K562 (cell line): ENCODE measurements at regions not wholly inside any gene's neighbourhood (a gene's known extent, or its start where the extent isn't known, plus 50 kb on each side); places are given as distances from the start of the nearest gene placed in this dataset.

Experiments used
- ATAC-seq: fragments of 200-7000 bp; cut with Tn5 transposase; 3 replicates; pipeline ENCODE4 v1.9.1; 2020; ENCODE audit warnings: moderate library complexity
- BruUV-seq: library from RNA; stranded (reverse); fragments of 400-500 nt; replicated peaks from 2 replicates; lab custom pipeline; 2021; lab: Mats Ljungman, UMichigan
- CTCF ChIA-PET: fragments of 300-600 bp; formaldehyde crosslinking; extraction: SDS; loops from one replicate; lab custom pipeline; 2021; ENCODE audit warnings: low intra/inter-chr PET ratio; lab: Yijun Ruan, JAX
- POLR2A ChIA-PET: fragments of 300-600, 350-650 bp; sonication (Branson Sonifier 250); formaldehyde crosslinking; extraction: SDS; loops from one replicate; lab custom pipeline; 2021; ENCODE audit warnings: antibody characterized with exemption, inconsistent platforms; lab: Yijun Ruan, JAX
- DNase-seq, 4 experiments: peaks; one replicate each; pipeline versions ENCODE4 v3.0.0 to v3.0.0-alpha.2; 2011 to 2018; ENCODE audit warnings: low spot score in 3 of 4, mixed read lengths in 3 of 4; ENCODE audit errors: extremely low read depth in 1 of 4
- FAIRE-seq: peaks from 2 replicates; lab custom pipeline; 2011; peaks lifted over from hg19 to GRCh38; lab: Jason Lieb, UNC
- H2AFZ ChIP-seq: 2 replicates; pipeline ENCODE4 v1.6.0; 2011; ENCODE audit warnings: low read depth, low read length, control low read depth, inconsistent platforms
- H3K27ac ChIP-seq: fragments of 200-600 bp; 3 replicates; pipeline ENCODE4 v1.8.0; 2011; ENCODE audit warnings: low read depth, mild to moderate bottlenecking, control low read depth, inconsistent platforms, low read length, moderate library complexity, mixed read lengths; ENCODE audit errors: extremely low read depth
- H3K27me3 ChIP-seq, 2 experiments: fragments of 300-600 bp in 1 of 2; 2 replicates in 1 of 2; 3 replicates in 1 of 2; pipeline versions ENCODE4 v1.6.0 to v1.8.0; 2011; ENCODE audit warnings: inconsistent platforms in 2 of 2, low read length in 2 of 2, mild to moderate bottlenecking in 1 of 2, mixed read lengths in 1 of 2, moderate library complexity in 1 of 2; ENCODE audit not compliant: control insufficient read depth in 2 of 2, insufficient read depth in 2 of 2
- H3K36me3 ChIP-seq: fragments of 300-600 bp; 3 replicates; pipeline ENCODE4 v1.8.0; 2011; ENCODE audit warnings: mild to moderate bottlenecking, low read length, inconsistent platforms; ENCODE audit not compliant: control insufficient read depth, insufficient read depth
- H3K4me1 ChIP-seq, 2 experiments: fragments of 200-600 bp in 1 of 2; replicated peaks in 1 of 2; 2 replicates in 1 of 2; 3 replicates in 1 of 2; pipeline versions ENCODE4 v1.5.1 to v1.8.0; 2011; ENCODE audit warnings: inconsistent platforms in 2 of 2, low read length in 2 of 2, mild to moderate bottlenecking in 1 of 2, mixed read lengths in 1 of 2, moderate library complexity in 1 of 2; ENCODE audit not compliant: control insufficient read depth in 2 of 2, insufficient read depth in 2 of 2
- H3K4me2 ChIP-seq: 2 replicates; pipeline ENCODE4 v1.6.1; 2011; ENCODE audit warnings: low read length, control low read depth, inconsistent platforms, mixed read lengths; ENCODE audit not compliant: insufficient read depth
- H3K4me3 ChIP-seq: fragments of 200-600 bp; sonication (generic), shearing (Covaris generic); 2 replicates; pipeline ENCODE4 v1.5.1; 2016; ENCODE audit warnings: control low read depth, inconsistent platforms
- H3K79me2 ChIP-seq: fragments of 200-600 bp; 3 replicates; pipeline ENCODE4 v1.8.0; 2011; ENCODE audit warnings: low read length, inconsistent platforms; ENCODE audit not compliant: control insufficient read depth, insufficient read depth
- H3K9ac ChIP-seq, 2 experiments: 2 replicates each; pipeline versions ENCODE4 v1.6.0 to v1.6.1; 2011; ENCODE audit warnings: low read depth in 2 of 2, low read length in 2 of 2, control low read depth in 1 of 2, inconsistent platforms in 1 of 2, mild to moderate bottlenecking in 1 of 2, mixed read lengths in 1 of 2; ENCODE audit not compliant: insufficient read depth in 1 of 2
- H3K9me1 ChIP-seq: one replicate; pipeline ENCODE4 v1.6.0; 2011; ENCODE audit warnings: inconsistent platforms, mild to moderate bottlenecking, low read length, moderate library complexity; ENCODE audit not compliant: control insufficient read depth, insufficient read depth
- H3K9me3 ChIP-seq: replicated peaks from 2 replicates; pipeline ENCODE4 v1.5.1; 2011; ENCODE audit warnings: low read depth, low read length, inconsistent platforms; ENCODE audit not compliant: control insufficient read depth, insufficient read depth
- H4K20me1 ChIP-seq: replicated peaks from 2 replicates; pipeline ENCODE4 v1.6.1; 2011; ENCODE audit warnings: low read length, inconsistent platforms, mixed read lengths; ENCODE audit not compliant: control insufficient read depth, insufficient read depth
- CREBBP ChIP-seq: IDR thresholded peaks from one replicate; pipeline ENCODE4 v1.6.1; 2012; ENCODE audit warnings: low read depth, mild to moderate bottlenecking, control low read depth, inconsistent platforms, low read length
- NELFE ChIP-seq: IDR thresholded peaks from 2 replicates; pipeline ENCODE4 v1.6.1; 2011; ENCODE audit warnings: mild to moderate bottlenecking; ENCODE audit not compliant: insufficient read depth, insufficient read length
- WGBS: fragments of 100-300 bp; shearing (Covaris generic); methylation state at CpG from one replicate; pipeline ENCODE4 v1.1.6; 2016; ENCODE audit warnings: low coverage, mixed read lengths; ENCODE audit not compliant: insufficient coverage; ENCODE audit errors: missing lambda C conversion rate; 5-methylcytosine and 5-hydroxymethylcytosine counted together
- in situ Hi-C: fragments of 300-500 bp; cut with MboI; formaldehyde crosslinking; loops from 4 replicates; pipeline ENCODE4 v1.15.0; 2018; ENCODE audit warnings: inconsistent platforms, mixed read lengths
- intact Hi-C: fragments of 100-400 bp; cut with micrococcal nuclease; formaldehyde crosslinking; loops from 2 replicates; pipeline ENCODE4 v1.14.2; 2022
- TF ChIP-seq, protein P1 (sequence below): fragments of 250-450 bp; sonication (Bioruptor Pico); IDR thresholded peaks from 2 replicates; pipeline ENCODE4 v1.8.0; 2021; ENCODE audit warnings: moderate library complexity, mild to moderate bottlenecking, inconsistent platforms

DNA sequence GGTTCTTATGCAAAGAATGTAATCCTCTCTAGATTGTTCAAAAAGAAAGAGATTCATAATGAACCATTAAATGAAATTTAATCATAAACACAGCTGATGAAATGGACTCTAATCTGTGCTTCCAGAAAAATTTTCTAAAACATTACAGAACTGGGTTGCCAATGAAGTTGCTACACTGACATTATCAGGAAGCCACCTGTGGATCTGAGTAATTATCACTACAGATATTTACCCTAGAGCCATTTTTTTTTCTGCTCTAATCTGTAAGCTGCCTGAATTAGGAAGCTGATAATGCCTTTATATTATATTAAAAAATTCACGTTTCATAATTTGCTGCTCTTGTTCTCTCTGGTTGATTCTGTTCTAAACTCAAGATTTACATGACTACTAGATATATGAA lies 380.1 kb downstream of the GRIA2 start:
- BruUV-seq, result no TSS peak
- in situ Hi-C loops (no loop called here), intact Hi-C loops (no loop called here)
- H3K9ac ChIP-seq, result no peak overlapping the region
- no peaks in the 10 kb centered on the region; the same call in 1 of the 2 replicates for H3K9me3 ChIP-seq
- no peaks in the 10 kb centered on the region for H3K9me1 ChIP-seq
- no peaks in the 10 kb centered on the region for H3K36me3 ChIP-seq
- H4K20me1 ChIP-seq, result no peaks in the 10 kb centered on the region
- H3K79me2 ChIP-seq, result no peaks in the 10 kb centered on the region
- no peak overlapping the region for H3K27ac ChIP-seq
- FAIRE-seq (no peak), DNase-seq (no peak)
- no peaks in the 10 kb centered on the region for H3K4me1 ChIP-seq
- WGBS, result 0% methylated on average over 1 of the region's 1 CpG
- TF ChIP-seq NELFE, result no peak
- TF ChIP-seq, all 486 proteins: peak for 0
- no peaks in the 10 kb centered on the region for H3K27me3 ChIP-seq
- POLR2A ChIA-PET, result no interaction called here
- H3K4me2 ChIP-seq, result no peak overlapping the region
- H3K4me3 ChIP-seq, result no peak overlapping the region
- CTCF ChIA-PET, result no interaction called here
- ATAC-seq, result no peak
- H2AFZ ChIP-seq, result no peak overlapping the region

DNA sequence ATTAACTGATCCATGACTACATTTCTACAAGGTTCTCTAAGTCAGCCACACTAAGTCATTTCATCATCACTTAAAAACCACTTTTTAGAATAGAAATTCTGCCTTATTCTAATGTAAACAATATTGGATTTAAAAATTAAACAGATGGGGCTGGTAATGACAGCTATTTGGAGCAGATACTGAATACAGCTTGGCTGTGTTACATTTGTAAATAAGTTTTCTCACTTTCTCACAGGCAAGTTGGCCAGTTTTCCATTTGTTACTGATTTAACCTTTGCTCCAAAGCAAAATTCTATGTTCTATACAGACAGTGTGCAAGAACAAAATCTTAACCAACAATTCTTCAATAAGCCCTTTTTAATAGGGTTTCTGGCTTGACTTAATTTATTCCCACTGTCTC lies 370.7 kb downstream of the GRIA2 start:
- no peak for ATAC-seq
- TF ChIP-seq, protein P1, sequence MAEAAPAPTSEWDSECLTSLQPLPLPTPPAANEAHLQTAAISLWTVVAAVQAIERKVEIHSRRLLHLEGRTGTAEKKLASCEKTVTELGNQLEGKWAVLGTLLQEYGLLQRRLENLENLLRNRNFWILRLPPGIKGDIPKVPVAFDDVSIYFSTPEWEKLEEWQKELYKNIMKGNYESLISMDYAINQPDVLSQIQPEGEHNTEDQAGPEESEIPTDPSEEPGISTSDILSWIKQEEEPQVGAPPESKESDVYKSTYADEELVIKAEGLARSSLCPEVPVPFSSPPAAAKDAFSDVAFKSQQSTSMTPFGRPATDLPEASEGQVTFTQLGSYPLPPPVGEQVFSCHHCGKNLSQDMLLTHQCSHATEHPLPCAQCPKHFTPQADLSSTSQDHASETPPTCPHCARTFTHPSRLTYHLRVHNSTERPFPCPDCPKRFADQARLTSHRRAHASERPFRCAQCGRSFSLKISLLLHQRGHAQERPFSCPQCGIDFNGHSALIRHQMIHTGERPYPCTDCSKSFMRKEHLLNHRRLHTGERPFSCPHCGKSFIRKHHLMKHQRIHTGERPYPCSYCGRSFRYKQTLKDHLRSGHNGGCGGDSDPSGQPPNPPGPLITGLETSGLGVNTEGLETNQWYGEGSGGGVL (CRISPR knock-in tag), result no peak
- no peak for TF ChIP-seq CREBBP

More for the DNA sequence above, 370.7 kb downstream of the GRIA2 start:
- Histone ChIP-seq H3K9ac (no peak overlapping the region), H3K36me3 (no peaks in the 10 kb centered on the region), H3K9me3 (no peaks in the 10 kb centered on the region), H3K27ac (no peak overlapping the region), H3K4me1 (no peaks in the 10 kb centered on the region), H3K4me2 (no peak overlapping the region), H3K27me3 (no peaks in the 10 kb centered on the region), H2AFZ (no peak overlapping the region), H3K4me3 (no peak overlapping the region), H3K79me2 (no peaks in the 10 kb centered on the region), H4K20me1 (no peaks in the 10 kb centered on the region), H3K9me1 (no peaks in the 10 kb centered on the region)
- POLR2A ChIA-PET, result no interaction called here
- DNase-seq (no peak), FAIRE-seq (no peak)
- CTCF ChIA-PET, result no interaction called here
- in situ Hi-C loops, result no loop called here
- intact Hi-C loops, result no loop called here
- no TSS peak for BruUV-seq
